HG03378 (cell line): ENCODE measurements at regions not wholly inside any gene's neighbourhood (a gene's known extent, or its start where the extent isn't known, plus 50 kb on each side); places are given as distances from the start of the nearest gene placed in this dataset.
A peak's percentile ranks its signal among the peaks of the same experiment; 100 is the strongest.

Experiments
- ATAC-seq: cut with Tn5 transposase; IDR thresholded peaks from one replicate; pipeline ENCODE4 v1.9.1; 2021; ENCODE audit warnings: mild to moderate bottlenecking, moderate library complexity; ENCODE audit not compliant: unreplicated experiment

DNA sequence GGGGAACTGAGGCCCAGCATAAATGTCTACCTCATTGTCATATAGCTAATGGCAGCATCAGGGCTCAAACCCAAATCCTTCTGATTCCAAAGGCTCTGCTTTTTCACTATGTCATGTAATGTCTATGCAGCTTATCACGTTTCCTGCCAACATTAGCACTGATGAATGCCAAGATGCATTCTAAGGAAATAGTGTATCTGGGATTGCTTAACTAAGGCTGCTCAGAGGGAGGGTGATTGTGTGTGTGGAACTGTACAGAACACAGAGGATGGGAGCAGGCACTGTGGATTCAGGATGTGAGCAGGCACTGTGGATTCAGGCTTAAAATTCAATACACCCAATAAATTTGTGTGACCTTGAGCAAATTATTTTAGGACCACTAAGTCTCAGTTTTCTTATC is 456.4 kb upstream of the DEPDC1 start:
- no peak for ATAC-seq

DNA sequence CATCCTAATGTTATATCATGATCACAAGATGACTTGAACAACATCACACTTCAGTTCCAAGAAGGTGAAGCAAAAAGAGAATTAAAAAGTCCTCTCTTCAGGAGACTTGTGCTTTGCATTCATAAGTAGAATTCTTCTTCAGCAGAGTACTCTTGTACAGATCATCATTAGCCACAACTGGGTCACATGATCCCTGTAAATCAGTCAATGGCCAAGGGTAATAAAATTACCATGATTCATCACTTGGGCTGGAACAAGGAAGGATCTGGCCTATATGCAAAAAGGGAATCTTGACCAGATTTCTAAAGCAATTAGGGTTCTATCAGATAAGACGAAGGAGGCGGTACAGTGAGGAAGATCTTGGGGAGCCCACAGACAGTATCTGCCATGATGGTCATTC is 458.0 kb upstream of the DEPDC1 start:
- ATAC-seq: no peak

DNA sequence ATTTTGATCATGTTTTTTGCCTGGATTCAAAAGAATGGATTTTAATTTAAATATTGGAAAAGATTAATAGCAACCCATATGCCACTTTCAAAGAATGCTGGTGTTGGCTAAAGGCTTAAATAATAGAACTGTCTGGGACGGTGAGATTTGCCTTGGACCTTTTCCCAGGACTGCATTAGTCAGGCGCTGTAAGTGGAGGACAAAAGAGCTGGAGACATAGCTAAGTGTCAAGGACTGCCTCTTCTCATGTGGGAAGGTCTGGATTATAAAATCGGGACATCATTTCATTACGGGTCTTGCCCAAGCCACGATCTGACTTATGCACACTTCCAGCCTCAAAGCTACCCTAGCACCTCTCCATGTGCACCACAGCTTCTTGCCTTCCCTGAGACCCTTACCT is 458.5 kb upstream of the DEPDC1 start:
- ATAC-seq: no peak

DNA sequence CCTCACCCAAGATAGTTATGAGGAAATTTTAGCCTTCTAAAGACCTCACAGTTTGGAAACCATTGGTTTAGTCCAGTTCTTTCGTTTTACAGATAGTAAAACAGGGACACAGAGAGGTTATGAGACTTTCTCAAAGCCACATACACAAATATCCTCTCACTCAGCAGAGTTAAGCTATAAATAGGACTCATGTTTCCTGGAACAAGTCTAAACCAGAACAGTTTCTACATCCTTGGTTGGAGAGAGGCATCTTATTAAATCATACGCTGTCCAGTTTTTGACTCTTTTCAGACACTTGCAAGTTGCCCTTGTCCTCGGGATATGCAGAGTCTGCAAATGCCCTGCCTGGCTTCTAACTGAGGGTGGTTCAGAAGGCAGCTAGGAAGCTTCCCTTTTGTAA is 462.1 kb upstream of the DEPDC1 start:
- no peak for ATAC-seq

DNA sequence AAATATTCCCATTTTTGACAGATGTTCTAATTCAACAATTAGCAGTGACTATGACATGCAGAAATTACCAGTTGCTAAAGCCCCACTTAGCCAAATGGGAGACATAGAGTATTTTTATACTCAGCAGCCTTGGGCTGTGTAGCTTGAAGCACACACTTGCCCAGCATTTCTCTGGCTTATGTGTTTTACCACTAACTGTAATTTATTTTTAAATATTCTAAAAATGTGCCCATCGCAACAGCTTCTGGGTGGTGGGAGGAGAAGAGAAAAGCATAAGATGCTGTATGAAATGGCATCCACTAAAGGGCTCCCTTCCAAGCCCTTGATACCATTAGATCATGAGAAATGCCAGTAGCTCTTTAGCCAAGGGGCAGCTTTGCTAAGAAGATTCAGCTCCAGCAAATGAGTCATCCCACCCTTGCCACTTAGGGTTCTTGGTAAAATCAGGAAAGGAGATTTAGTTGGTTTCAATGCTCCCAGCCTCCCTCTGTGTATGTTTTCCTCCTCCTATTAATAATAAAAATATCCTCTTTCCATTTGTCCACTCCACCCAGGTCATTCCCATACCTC is 462.7 kb upstream of the DEPDC1 start:
- no peak for ATAC-seq

DNA sequence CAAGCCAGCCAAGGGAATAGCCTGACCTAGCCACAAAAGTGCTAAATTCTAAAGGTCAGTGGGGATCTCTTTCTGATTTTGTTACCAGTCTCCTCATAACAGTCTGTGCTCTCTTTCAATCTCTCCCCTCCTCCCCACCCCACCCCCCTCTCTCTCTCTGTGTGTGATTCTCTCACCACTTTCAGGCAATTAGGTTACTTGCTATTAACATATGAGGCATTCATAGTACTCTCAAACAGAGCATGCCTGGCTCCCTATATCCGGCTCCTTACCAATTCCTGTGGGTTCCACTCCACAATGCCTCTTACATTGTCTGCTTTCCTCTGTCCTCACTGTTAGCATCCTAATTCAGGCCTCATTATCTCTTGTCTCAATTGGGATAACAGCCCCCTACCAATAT is 464.3 kb upstream of the DEPDC1 start:
- no peak for ATAC-seq

DNA sequence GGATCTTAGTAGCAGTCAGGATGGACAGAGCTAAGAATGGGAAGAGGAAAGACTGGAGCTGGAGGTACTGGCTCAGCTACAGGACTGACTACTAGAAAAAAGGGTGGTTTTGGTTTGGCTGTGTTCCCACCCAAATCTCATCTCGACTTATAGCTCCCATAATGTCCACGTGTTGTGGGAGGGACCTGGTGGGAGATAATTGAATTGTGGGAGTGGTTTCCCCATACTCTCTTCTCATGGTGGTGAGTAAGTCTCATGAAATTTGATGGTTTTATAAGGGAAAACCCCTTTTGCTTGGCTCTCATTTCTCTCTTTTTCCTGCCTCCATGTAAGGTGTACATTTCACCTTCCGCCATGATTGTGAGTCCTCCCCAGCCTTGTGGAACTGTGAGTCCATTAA is 466.5 kb upstream of the DEPDC1 start:
- no peak for ATAC-seq

DNA sequence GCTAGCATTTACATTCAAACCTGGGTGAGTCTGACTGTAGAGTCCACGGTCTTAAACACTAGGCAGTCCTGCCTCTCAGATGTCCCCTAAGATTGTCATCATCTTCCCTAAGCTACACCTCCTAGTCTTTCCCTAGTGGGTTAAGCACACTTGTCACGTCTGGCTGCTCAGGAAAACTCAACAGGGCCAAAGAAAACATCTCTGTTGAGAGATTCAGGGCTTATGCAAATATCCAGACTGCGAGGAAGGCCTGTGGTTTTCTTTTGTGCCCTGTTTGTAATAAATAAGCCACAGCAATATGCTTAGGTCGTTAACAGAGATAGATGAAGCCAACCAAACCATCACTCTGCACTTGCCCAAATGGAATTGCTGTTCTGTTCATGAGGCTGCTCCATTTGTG is 472.6 kb upstream of the DEPDC1 start:
- no peak for ATAC-seq

DNA sequence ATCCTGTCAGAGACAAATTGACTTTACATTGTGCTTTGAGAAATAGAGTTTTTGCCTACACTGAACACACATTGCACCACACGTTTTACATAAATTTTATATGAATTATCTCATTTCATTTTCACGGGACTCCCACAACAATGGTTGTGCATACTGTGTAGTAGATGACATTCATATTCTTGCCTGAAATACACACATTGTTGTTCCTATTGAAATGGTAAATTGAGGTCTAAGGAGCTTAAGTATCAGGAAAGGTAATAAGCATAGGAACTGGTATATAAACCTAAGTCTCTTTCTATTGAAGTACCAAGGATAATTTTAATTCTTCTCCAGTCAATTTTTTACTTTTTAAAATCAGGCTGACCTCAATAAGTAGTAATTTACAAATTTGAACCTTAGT is 473.7 kb upstream of the DEPDC1 start:
- ATAC-seq: no peak

DNA sequence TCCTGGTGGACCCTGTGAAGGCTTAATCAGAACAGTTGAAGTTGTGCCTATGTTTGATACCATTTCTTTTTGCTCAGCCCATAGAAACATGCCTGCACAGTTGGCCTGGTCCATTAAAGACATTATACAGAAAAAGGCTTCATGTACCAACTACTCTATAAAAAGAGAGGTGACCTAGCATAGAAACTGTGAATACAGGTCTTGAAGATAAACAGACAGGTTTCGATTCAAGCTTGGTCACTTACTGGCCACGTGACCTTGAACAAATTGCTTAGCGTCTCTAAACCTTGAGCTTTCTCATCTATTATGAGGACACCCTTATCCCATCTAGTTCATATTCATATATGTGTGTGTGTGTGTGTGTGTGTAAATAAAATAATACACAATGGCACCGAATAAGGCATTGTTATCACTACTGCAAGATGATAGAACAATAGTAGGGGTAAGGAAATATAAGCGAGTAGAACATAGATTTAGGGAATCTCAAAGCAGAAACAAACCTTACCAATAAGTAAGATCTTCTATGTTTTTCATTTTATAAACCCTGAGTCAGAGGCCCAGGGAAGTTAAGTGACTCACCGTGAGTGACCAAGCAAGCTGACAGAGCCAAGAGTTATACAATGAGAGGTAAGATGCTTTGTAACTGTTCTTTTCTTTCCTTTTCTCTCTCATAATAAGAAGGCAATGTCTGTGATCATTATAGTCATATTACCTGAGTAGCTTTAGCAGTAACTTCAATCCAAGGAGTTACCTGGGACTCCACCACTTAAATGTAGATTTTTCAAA is 476.8 kb upstream of the DEPDC1 start:
- no peak for ATAC-seq

DNA sequence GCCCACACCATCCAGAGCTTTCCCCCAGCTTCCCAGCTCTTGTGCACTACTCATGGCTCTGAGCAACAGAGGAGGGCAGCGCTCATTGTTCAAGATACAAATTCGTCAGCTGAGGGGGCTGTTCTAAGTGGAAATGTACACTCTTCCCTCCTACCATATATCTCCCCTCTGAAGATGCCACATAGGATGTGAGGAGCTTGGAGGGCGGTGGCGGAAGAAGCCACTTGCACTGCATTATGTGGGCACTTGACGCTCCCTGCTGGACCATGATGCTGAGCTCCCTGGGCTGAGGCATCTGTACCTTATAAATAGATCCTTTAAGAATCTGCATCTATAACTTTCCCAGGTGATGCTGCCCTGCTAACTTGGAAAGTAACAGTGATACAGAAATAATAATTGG is 477.6 kb upstream of the DEPDC1 start:
- ATAC-seq: no peak

DNA sequence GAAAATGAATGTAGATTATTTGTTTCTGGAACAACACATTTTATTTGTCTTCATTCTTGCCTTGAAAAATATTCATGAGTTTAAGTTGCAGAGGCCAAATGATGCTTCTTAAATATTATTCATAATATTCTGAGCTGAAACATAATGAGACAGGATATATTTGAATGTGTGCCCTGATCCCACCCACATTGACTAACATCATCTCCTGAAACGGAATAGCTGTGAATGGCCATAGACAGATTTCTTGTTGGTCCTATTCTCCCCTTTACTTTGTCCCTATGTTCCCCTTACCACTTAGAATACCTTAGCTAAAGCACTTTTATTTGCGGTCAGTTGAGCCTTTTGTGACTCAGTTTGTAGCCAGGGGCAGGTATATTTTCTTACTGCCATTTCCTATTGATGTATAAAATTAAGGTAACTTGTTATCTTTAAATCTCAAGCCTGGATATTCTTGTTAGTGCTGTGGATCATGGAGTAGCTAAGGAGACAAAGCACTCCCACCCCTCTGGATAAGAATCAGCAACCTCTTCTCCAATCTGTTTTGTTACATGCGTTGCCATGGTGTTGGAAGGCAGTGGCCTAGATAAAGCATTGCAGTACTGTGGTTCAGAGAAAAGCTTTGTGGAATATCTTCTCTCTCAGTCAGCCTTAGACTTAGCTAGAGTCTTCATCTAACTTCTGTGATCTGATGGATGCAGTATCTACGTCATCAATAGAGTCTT is 478.5 kb upstream of the DEPDC1 start:
- ATAC-seq: no peak

DNA sequence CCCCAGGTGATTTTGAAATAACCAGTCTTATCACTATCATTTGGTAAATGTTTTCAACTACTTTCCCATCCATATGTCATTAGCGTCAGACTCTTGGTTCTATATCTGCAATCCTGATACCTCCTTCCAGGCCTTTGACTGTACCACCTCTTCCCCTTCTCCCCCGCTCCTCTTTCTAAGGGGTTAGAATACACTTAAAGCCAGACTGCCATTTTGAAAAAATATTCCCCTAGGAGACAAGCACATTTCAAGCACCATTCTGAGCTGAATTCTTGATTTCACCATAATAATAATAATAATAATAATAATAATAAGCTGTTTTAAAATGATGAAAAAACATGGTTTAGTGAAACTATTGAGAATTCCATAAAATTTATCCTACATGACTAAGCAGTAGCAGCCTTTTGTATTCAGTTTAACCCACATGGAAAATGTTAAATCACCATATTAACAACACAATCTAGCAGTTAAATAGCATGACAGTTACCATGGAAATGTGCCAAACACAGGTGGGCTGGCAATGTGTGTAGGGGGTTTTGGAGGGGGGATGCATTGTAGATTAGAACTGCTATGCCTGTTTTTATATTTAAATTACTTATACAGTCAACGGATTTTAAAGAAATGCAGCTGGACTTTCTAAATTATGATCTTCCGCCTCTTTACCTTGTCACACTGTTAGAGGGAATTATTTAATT is 480.2 kb upstream of the DEPDC1 start:
- ATAC-seq: no peak

DNA sequence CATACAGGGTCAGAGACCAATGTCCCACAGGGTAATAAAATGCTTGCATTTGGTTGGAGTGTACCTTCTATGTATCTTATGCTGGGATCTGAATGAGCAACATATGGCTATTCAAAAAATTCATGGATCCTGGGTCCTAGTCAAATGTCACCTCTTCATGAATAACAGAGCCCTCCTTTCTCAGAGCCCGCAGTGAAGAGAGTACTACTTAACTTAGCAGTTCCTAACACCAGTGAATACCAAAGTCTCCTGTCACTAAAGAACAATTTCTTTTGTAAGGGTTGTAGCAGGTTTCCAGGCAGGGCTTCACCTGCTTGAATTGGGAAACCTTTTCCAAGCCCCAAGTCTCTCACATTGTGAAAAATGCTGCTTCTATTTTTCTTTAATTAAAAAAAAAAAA is 483.0 kb upstream of the DEPDC1 start:
- ATAC-seq: no peak

DNA sequence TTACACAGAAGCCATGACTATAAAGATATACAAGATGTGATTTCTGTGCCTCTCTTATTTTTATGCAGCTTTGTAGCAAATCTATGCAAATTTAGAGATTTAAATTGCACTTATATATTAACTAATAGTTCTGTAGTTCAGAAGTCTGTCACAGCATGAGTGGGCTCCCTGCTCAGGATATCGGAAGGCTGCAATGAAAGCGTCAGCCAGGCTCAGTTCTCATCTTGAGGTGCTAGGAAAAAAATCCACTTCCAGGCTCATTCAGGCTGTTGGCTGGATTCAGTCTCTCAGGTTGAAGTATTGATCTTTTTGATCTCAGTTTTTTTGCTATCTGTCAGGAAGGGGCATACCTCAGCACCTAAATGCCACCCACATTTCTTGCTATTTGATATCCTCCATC is 487.4 kb upstream of the DEPDC1 start:
- no peak for ATAC-seq

DNA sequence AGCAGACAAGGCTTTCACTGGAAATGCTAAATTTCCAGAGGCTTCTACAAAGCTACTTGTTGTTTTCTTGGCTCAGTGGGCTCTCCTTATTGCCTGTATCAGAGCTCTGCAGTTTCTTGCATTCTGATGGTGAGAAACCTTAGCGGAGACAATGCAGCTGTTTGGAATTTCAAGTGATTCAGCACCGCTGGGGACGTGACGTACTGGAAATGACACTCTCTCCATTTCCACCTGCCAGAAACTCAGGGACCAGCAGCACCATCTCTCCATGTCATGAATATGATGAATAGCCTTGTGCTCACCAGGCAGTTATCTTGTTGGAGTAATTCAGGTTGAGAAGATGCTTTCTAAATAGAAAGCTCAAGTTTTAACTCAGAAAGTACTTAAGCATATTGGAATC is 497.2 kb upstream of the DEPDC1 start:
- no peak for ATAC-seq

DNA sequence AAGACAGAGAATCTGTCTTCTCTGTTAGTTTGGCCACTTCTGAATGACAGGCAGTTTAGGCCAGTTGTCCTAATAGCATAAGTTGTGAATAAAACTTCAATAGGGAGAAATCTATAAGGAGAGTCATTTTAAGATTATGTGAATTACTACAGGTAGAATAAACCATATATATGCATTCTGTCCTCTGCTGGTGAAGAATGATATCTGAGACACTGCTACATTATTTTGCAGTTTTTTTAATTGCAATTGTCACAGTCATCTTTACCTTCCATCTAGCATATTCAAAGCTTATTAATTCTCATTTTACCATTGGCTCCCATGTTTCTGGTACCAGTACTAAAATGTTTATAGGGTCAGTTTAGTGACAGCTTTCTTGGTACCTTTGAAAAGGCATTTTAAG is 519.6 kb upstream of the DEPDC1 start:
- no peak for ATAC-seq

DNA sequence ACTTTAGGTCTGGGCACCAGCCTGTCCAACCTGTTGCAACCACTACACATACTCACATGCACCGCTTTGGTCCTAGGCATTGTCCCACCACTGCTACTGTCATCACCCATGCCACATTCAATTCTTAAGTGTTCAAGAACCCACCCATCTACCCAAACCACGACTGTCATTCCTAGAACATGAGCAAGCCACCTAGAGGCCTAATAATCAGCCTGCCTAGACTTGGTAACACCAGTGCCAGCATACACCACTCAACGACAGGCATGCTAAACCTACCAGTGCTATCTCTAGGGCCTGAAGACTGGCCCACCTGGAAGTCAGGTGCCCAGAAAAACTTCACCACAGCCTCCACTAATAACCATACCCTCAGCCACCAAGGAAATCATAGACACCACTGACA is 532.8 kb upstream of the DEPDC1 start:
- no peak for ATAC-seq

DNA sequence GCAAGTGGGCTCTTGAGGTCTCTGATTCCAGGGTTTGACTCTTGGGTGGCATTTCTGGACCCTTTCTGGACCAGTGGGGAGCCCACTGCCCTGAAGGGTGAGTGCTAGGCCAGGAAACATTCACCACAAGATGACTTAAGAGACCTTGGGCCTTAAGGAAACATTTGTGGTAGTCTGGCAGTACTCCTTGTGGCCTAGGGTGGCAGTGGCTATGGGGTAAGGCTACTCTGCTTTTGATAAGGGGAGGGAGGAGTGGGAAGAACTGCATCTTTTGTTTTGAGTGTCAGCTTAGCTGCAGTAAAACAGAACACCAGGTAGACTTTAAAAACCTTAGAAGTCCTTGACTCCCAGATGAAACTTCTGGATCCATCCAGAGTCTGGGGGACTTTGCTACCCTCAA is 529.3 kb upstream of the LRRC7 start:
- no peak for ATAC-seq

DNA sequence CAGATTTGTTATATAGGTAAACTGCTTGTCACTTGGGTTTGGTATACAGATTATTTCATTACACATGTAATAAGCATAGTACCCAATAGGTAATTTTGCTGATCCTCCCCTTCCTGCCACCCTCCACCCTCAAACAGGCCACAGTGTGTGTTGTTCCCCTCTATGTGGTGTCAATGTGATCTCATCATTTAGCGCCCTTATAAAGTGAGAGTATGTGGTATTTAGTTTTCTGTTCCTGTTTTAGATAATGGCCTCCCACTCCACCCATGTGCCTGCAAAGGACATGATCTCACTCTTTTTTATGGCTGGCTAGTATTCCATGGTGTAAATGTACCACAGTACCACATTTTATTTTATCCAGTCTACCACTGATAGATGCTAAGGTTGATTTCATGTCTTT is 522.1 kb upstream of the LRRC7 start:
- ATAC-seq: no peak

DNA sequence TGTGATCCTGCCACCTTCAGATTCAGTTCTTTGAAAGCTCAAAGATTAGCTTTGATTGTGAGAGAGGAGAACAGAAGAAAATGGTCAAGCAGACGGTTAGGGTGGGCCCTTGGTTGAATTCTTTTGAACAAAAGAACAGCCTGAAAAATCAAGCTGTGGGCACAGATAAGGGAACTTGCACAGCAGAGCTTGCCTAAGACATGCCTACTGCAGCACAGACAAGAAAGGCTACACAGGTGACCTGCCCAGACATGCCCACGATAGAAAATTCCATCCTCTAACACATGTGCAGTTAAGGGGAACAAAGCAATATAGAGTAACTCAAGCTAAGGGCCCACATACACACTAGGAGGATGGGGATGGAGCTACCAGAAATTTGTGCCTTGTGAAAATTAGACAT is 512.5 kb upstream of the LRRC7 start:
- peak; percentile 81 for ATAC-seq

DNA sequence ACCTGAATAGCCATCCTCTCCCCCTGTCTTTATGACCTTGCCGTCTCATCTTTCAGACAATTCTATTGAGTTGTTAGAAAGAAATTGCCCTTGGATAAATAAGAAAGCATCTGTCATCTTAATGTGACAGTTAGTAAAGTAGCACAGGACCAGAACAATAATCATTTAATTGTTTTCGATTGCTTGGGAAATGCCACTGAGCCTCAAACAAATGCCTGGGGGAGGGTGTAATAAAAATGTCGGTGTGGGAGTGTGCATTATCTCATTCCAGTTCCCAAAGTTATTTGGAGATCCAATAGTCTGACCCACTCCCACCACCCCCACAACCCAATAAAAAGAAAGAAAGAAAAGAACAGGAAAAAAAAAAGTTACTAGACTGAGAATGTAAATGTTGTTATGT is 509.3 kb upstream of the LRRC7 start:
- no peak for ATAC-seq
